Calu3 (cell line): ENCODE measurements at regions not wholly inside any gene's neighbourhood (a gene's known extent, or its start where the extent isn't known, plus 50 kb on each side); places are given as distances from the start of the nearest gene placed in this dataset.

Source experiments
- BruUV-seq: library from RNA; stranded (reverse); fragments of 400-500 nt; replicated peaks from 2 replicates; lab custom pipeline; 2021; lab: Mats Ljungman, UMichigan
- CTCF ChIA-PET: fragments of 300-600 bp; sonication (Branson Sonifier 250); formaldehyde crosslinking; loops from one replicate; lab custom pipeline; 2022; ENCODE audit warnings: antibody characterized with exemption; lab: Charles Lee
- DNase-seq: peaks from one replicate; pipeline ENCODE4 v3.0.0; 2022
- H3K27ac Mint-ChIP-seq: one replicate; pipeline ENCODE4 v1.8.0; 2022; ENCODE audit warnings: mixed read lengths; ENCODE audit not compliant: unreplicated experiment
- H3K27me3 Mint-ChIP-seq: one replicate; pipeline ENCODE4 v1.8.0; 2022; ENCODE audit warnings: mixed read lengths; ENCODE audit not compliant: unreplicated experiment
- H3K36me3 Mint-ChIP-seq: one replicate; pipeline ENCODE4 v1.8.0; 2022; ENCODE audit warnings: mild to moderate bottlenecking, moderate library complexity, mixed read lengths; ENCODE audit not compliant: insufficient read depth, unreplicated experiment
- H3K4me1 Mint-ChIP-seq: one replicate; pipeline ENCODE4 v1.8.0; 2022; ENCODE audit warnings: mild to moderate bottlenecking, low read depth, mixed read lengths; ENCODE audit not compliant: unreplicated experiment
- H3K4me3 Mint-ChIP-seq: one replicate; pipeline ENCODE4 v1.8.0; 2022; ENCODE audit warnings: mild to moderate bottlenecking, low read depth, moderate library complexity, mixed read lengths; ENCODE audit not compliant: unreplicated experiment
- H3K9me3 Mint-ChIP-seq: one replicate; pipeline ENCODE4 v1.8.0; 2022; ENCODE audit warnings: low read depth, mixed read lengths; ENCODE audit not compliant: unreplicated experiment
- intact Hi-C: fragments of 100-400 bp; cut with micrococcal nuclease; formaldehyde crosslinking; loops from one replicate; pipeline ENCODE4 v1.10.0; 2022; ENCODE audit not compliant: unreplicated experiment
- TF ChIP-seq, protein P1 (sequence below): fragments of 200-600 bp; IDR thresholded peaks from one replicate; pipeline ENCODE4 v1.8.0; 2022; ENCODE audit warnings: antibody characterized with exemption; ENCODE audit not compliant: unreplicated experiment

GRCh38 chr3:154486949-154487348 is 57.0 kb upstream of the GPR149 start:
- H3K27me3 Mint-ChIP-seq, result no peaks in the 10 kb centered on the region
- no peak overlapping the region for H3K4me3 Mint-ChIP-seq
- H3K4me1 Mint-ChIP-seq, result no peaks in the 10 kb centered on the region
- CTCF ChIA-PET, result no interaction called here
- intact Hi-C loops, result no loop called here
- no peak overlapping the region for H3K27ac Mint-ChIP-seq
- TF ChIP-seq, protein P1, sequence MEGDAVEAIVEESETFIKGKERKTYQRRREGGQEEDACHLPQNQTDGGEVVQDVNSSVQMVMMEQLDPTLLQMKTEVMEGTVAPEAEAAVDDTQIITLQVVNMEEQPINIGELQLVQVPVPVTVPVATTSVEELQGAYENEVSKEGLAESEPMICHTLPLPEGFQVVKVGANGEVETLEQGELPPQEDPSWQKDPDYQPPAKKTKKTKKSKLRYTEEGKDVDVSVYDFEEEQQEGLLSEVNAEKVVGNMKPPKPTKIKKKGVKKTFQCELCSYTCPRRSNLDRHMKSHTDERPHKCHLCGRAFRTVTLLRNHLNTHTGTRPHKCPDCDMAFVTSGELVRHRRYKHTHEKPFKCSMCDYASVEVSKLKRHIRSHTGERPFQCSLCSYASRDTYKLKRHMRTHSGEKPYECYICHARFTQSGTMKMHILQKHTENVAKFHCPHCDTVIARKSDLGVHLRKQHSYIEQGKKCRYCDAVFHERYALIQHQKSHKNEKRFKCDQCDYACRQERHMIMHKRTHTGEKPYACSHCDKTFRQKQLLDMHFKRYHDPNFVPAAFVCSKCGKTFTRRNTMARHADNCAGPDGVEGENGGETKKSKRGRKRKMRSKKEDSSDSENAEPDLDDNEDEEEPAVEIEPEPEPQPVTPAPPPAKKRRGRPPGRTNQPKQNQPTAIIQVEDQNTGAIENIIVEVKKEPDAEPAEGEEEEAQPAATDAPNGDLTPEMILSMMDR, result no peak
- H3K36me3 Mint-ChIP-seq, result no peaks in the 10 kb centered on the region
- no TSS peak for BruUV-seq
- no peak for DNase-seq
- H3K9me3 Mint-ChIP-seq, result peaks cover 5% of the 10 kb centered on the region

GRCh38 chr3:154482507-154482906 is 52.5 kb upstream of the GPR149 start:
- intact Hi-C loops, result no loop called here
- Mint-ChIP-seq H3K4me3 (no peak overlapping the region), H3K36me3 (no peaks in the 10 kb centered on the region), H3K9me3 (peaks cover 5% of the 10 kb centered on the region), H3K27ac (no peak overlapping the region), H3K27me3 (no peaks in the 10 kb centered on the region), H3K4me1 (no peaks in the 10 kb centered on the region)
- no TSS peak for BruUV-seq
- CTCF ChIA-PET, result no interaction called here
- TF ChIP-seq, protein P1, result no peak
- DNase-seq, result no peak

GRCh38 chr3:154480033-154480432 is 50.0 kb upstream of the GPR149 start:
- no peak overlapping the region for H3K27ac Mint-ChIP-seq
- H3K9me3 Mint-ChIP-seq, result peaks cover 2% of the 10 kb centered on the region
- H3K4me1 Mint-ChIP-seq, result no peaks in the 10 kb centered on the region
- no TSS peak for BruUV-seq
- DNase-seq, result no peak
- no peaks in the 10 kb centered on the region for H3K36me3 Mint-ChIP-seq
- intact Hi-C loops, result no loop called here
- H3K27me3 Mint-ChIP-seq, result no peaks in the 10 kb centered on the region
- TF ChIP-seq, protein P1, result no peak
- CTCF ChIA-PET, result no interaction called here
- H3K4me3 Mint-ChIP-seq, result no peak overlapping the region
